OCI-LY3 (cell line): ENCODE measurements at regions not wholly inside any gene's neighbourhood (a gene's known extent, or its start where the extent isn't known, plus 50 kb on each side); places are given as distances from the start of the nearest gene placed in this dataset.

Experiments used
- CTCF ChIP-seq: fragments of 200-600, 300-600 bp; sonication (generic); IDR thresholded peaks from 2 replicates; pipeline ENCODE4 v1.5.1; 2014; ENCODE audit warnings: antibody characterized with exemption, low read length, low read depth
- EZH2phosphoT487 ChIP-seq: fragments of 200-600 bp; shearing (Covaris generic); IDR thresholded peaks from 2 replicates; pipeline ENCODE4 v1.6.1; 2018; ENCODE audit warnings: antibody characterized with exemption, mixed run types, low read depth

GRCh38 chr10:110409926-110410325, 87.8 kb upstream of the DUSP5 start:
- no peak for TF ChIP-seq CTCF
- no peak for TF ChIP-seq EZH2phosphoT487
